DND-41 (cell line): ENCODE measurements at regions not wholly inside any gene's neighbourhood (a gene's known extent, or its start where the extent isn't known, plus 50 kb on each side); places are given as distances from the start of the nearest gene placed in this dataset.

Source experiments
- EZH2 ChIP-seq: IDR thresholded peaks from 3 replicates; pipeline ENCODE4 v1.6.1; 2012; ENCODE audit warnings: borderline replicate concordance, low read depth, mild to moderate bottlenecking, moderate library complexity, low read length, inconsistent platforms; ENCODE audit not compliant: severe bottlenecking
- TF ChIP-seq, protein P1 (sequence below): IDR thresholded peaks from 2 replicates; pipeline ENCODE4 v1.5.1; 2012; ENCODE audit warnings: borderline replicate concordance, low read length, moderate library complexity, mild to moderate bottlenecking; ENCODE audit not compliant: poor library complexity, severe bottlenecking; ENCODE audit errors: extremely low read depth

DNA sequence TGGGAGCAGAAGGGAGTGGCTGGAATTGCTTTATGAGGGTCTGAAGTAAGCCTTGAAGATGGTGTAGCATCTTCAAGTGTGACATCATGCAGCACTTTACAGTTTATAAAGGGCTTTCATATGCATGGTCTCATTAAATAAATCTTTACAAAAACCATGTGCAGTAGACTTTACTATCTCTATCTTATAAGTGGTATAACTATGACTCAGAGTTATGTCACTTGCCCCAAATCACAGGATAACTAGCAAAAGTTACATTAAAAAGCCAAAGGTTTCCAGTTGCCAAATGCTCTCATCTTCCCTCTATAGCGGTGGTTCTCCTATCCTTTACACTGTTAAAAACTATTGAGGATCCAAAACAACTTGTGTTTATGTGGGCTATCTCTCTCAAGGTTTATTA is 687.7 kb upstream of the MARCKS start:
- TF ChIP-seq, protein P1, sequence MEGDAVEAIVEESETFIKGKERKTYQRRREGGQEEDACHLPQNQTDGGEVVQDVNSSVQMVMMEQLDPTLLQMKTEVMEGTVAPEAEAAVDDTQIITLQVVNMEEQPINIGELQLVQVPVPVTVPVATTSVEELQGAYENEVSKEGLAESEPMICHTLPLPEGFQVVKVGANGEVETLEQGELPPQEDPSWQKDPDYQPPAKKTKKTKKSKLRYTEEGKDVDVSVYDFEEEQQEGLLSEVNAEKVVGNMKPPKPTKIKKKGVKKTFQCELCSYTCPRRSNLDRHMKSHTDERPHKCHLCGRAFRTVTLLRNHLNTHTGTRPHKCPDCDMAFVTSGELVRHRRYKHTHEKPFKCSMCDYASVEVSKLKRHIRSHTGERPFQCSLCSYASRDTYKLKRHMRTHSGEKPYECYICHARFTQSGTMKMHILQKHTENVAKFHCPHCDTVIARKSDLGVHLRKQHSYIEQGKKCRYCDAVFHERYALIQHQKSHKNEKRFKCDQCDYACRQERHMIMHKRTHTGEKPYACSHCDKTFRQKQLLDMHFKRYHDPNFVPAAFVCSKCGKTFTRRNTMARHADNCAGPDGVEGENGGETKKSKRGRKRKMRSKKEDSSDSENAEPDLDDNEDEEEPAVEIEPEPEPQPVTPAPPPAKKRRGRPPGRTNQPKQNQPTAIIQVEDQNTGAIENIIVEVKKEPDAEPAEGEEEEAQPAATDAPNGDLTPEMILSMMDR: no peak
- TF ChIP-seq EZH2: no peak
